SU-DHL-6 (cell line): ENCODE measurements at regions not wholly inside any gene's neighbourhood (a gene's known extent, or its start where the extent isn't known, plus 50 kb on each side); places are given as distances from the start of the nearest gene placed in this dataset.

Experiments used
- EZH2phosphoT487 ChIP-seq: fragments of 200-600 bp; sonication (generic), shearing (Covaris generic); conservative IDR thresholded peaks from 2 replicates; pipeline ENCODE4 v1.6.1; 2018; ENCODE audit warnings: mild to moderate bottlenecking, antibody characterized with exemption, low read length, moderate library complexity, mixed read lengths
- TF ChIP-seq, protein P1 (sequence below): fragments of 200-600 bp; sonication (generic); IDR thresholded peaks from one replicate; pipeline ENCODE4 v1.5.1; 2017; ENCODE audit warnings: antibody characterized with exemption, mild to moderate bottlenecking, low read length, moderate library complexity; ENCODE audit not compliant: insufficient read depth, poor library complexity, severe bottlenecking

DNA sequence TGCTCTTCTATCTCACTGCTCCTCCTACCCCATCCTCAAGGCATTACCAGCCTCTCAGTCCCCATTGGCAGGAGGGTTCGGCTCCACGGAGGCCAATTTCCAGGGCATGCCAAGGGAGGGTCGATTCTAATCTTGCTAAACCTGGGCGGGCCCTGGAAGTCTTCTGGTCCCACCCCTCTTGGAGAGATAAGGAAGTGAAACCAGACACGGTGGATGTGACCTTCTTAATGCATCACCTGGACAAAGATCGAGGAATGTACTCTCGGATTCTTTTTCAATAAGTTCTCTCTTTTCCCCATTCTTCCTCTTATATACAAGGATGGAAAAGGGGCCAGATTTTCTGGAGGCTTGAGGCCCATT lies 112.2 kb upstream of the ARMC2 start:
- TF ChIP-seq, protein P1, sequence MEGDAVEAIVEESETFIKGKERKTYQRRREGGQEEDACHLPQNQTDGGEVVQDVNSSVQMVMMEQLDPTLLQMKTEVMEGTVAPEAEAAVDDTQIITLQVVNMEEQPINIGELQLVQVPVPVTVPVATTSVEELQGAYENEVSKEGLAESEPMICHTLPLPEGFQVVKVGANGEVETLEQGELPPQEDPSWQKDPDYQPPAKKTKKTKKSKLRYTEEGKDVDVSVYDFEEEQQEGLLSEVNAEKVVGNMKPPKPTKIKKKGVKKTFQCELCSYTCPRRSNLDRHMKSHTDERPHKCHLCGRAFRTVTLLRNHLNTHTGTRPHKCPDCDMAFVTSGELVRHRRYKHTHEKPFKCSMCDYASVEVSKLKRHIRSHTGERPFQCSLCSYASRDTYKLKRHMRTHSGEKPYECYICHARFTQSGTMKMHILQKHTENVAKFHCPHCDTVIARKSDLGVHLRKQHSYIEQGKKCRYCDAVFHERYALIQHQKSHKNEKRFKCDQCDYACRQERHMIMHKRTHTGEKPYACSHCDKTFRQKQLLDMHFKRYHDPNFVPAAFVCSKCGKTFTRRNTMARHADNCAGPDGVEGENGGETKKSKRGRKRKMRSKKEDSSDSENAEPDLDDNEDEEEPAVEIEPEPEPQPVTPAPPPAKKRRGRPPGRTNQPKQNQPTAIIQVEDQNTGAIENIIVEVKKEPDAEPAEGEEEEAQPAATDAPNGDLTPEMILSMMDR, result no peak
- no peak for TF ChIP-seq EZH2phosphoT487
